Activated CD8-positive, alpha-beta memory T cell treated with anti-CD3 and anti-CD28 coated beads, Interleukin-2, amount 10 ng/mL, durations not matched to agents 7 days and 5 days (primary cell): ENCODE measurements at regions not wholly inside any gene's neighbourhood (a gene's known extent, or its start where the extent isn't known, plus 50 kb on each side); places are given as distances from the start of the nearest gene placed in this dataset.

Experiments used
- ATAC-seq: fragments of 150-1000 bp; cut with Tn5 transposase; one replicate; pipeline ENCODE4 v1.10.0; 2021; ENCODE audit warnings: moderate library complexity
- CTCF ChIA-PET: fragments of 350-600 bp; sonication (Branson Sonifier 250); formaldehyde crosslinking; loops from one replicate; lab custom pipeline; 2021; ENCODE audit warnings: antibody characterized with exemption; lab: Charles Lee
- DNase-seq: peaks from one replicate; pipeline ENCODE4 v3.0.0-alpha.2; 2020
- H3K27ac Mint-ChIP-seq: one replicate; pipeline ENCODE4 v1.8.0; 2021; ENCODE audit warnings: mild to moderate bottlenecking, mixed read lengths
- H3K27me3 Mint-ChIP-seq: one replicate; pipeline ENCODE4 v1.8.0; 2021; ENCODE audit warnings: mixed read lengths
- H3K36me3 Mint-ChIP-seq: one replicate; pipeline ENCODE4 v1.8.0; 2021; ENCODE audit warnings: mild to moderate bottlenecking, mixed read lengths
- H3K4me1 Mint-ChIP-seq: one replicate; pipeline ENCODE4 v1.8.0; 2021; ENCODE audit warnings: mixed read lengths
- H3K4me3 Mint-ChIP-seq: one replicate; pipeline ENCODE4 v1.8.0; 2021; ENCODE audit warnings: mild to moderate bottlenecking, moderate library complexity, mixed read lengths
- H3K9me3 Mint-ChIP-seq: one replicate; pipeline ENCODE4 v1.8.0; 2022; ENCODE audit warnings: low read depth, mixed read lengths

- H3K4me1 Mint-ChIP-seq = no peaks in the 10 kb centered on the region
- H3K9me3 Mint-ChIP-seq = peaks cover 6% of the 10 kb centered on the region
- DNase-seq (no peak), ATAC-seq (no peak)
- H3K27ac Mint-ChIP-seq = no peak overlapping the region
- H3K36me3 Mint-ChIP-seq = no peaks in the 10 kb centered on the region
- no peak overlapping the region for H3K4me3 Mint-ChIP-seq
- H3K27me3 Mint-ChIP-seq = no peaks in the 10 kb centered on the region
- CTCF ChIA-PET = no interaction called here
Measured at GRCh38 chr18:64620971-64621560, 472.2 kb upstream of the LINC00305 start.

DNA sequence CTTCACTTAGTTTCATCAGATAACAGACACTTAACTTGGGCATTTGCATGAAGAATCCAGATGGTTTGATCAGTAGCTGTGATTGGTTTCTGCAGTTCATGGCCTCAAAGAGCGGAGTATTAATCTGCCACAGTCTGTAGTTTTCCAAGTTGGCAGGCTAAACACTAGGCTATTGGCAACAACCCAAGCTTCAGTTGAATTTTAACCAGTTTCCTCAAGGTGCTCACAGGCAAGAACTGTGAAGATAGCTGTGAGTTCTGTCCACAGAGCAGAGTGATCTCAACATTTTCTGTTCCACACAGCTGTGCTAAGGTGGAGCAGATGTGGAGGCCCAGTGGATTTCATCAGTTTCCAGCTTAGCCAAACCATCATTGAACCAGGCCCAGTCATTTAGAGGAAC lies 469.5 kb upstream of the LINC00305 start:
- ATAC-seq (no peak), DNase-seq (no peak)
- H3K27ac Mint-ChIP-seq = no peak overlapping the region
- CTCF ChIA-PET = no interaction called here
- H3K4me3 Mint-ChIP-seq = no peak overlapping the region
- H3K36me3 Mint-ChIP-seq = no peaks in the 10 kb centered on the region
- H3K4me1 Mint-ChIP-seq = no peaks in the 10 kb centered on the region
- H3K27me3 Mint-ChIP-seq = no peaks in the 10 kb centered on the region
- H3K9me3 Mint-ChIP-seq = peaks cover 3% of the 10 kb centered on the region

GRCh38 chr18:64615021-64615420 lies 466.1 kb upstream of the LINC00305 start:
- Mint-ChIP-seq H3K9me3 (peaks cover 3% of the 10 kb centered on the region), H3K27ac (no peak overlapping the region), H3K27me3 (no peaks in the 10 kb centered on the region), H3K4me3 (no peak overlapping the region), H3K36me3 (no peaks in the 10 kb centered on the region), H3K4me1 (no peaks in the 10 kb centered on the region)
- DNase-seq (no peak), ATAC-seq (no peak)
- CTCF ChIA-PET = no interaction called here

DNA sequence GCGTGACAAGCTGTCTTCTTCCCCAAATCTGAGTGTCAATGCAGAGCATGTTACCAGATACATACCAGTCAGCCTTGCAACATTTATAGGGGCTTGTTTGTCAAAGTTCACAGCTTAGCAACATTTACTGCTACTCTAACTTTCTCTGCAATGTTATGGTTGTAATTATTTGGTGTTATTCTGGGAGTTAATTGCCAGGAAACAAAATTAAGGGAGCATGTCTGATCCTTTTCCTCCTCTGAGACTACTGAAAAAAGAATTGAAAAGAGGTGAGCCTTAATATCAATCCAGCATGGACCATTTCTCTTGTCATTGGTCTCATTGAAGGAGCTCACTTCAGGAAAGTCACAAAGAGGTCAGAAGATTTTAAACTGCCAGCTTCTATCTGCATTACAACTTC lies 465.6 kb upstream of the LINC00305 start:
- no peak overlapping the region for H3K27ac Mint-ChIP-seq
- H3K4me1 Mint-ChIP-seq = no peaks in the 10 kb centered on the region
- CTCF ChIA-PET = no interaction called here
- no peaks in the 10 kb centered on the region for H3K36me3 Mint-ChIP-seq
- H3K27me3 Mint-ChIP-seq = no peaks in the 10 kb centered on the region
- DNase-seq (no peak), ATAC-seq (no peak)
- no peak overlapping the region for H3K4me3 Mint-ChIP-seq
- peaks cover 6% of the 10 kb centered on the region for H3K9me3 Mint-ChIP-seq

GRCh38 chr18:64592246-64592645 lies 443.4 kb upstream of the LINC00305 start:
- H3K4me1 Mint-ChIP-seq = no peaks in the 10 kb centered on the region
- H3K9me3 Mint-ChIP-seq = peaks cover 12% of the 10 kb centered on the region
- no peaks in the 10 kb centered on the region for H3K27me3 Mint-ChIP-seq
- no peak overlapping the region for H3K27ac Mint-ChIP-seq
- no peak overlapping the region for H3K4me3 Mint-ChIP-seq
- no peaks in the 10 kb centered on the region for H3K36me3 Mint-ChIP-seq
- CTCF ChIA-PET = no interaction called here
- DNase-seq = no peak
- no peak for ATAC-seq

GRCh38 chr18:64589000-64589399 lies 440.1 kb upstream of the LINC00305 start:
- ATAC-seq = no peak
- no peak overlapping the region for H3K4me3 Mint-ChIP-seq
- H3K27ac Mint-ChIP-seq = no peak overlapping the region
- H3K4me1 Mint-ChIP-seq = no peaks in the 10 kb centered on the region
- CTCF ChIA-PET = no interaction called here
- no peaks in the 10 kb centered on the region for H3K27me3 Mint-ChIP-seq
- H3K36me3 Mint-ChIP-seq = no peaks in the 10 kb centered on the region
- peaks cover 12% of the 10 kb centered on the region for H3K9me3 Mint-ChIP-seq
- DNase-seq = no peak

- no peak for ATAC-seq
- peaks cover 15% of the 10 kb centered on the region for H3K9me3 Mint-ChIP-seq
Measured at GRCh38 chr18:64566456-64566855, 417.6 kb upstream of the LINC00305 start.

GRCh38 chr18:64562651-64563050 lies 413.8 kb upstream of the LINC00305 start:
- Mint-ChIP-seq H3K9me3 (peaks cover 9% of the 10 kb centered on the region), H3K27me3 (no peaks in the 10 kb centered on the region), H3K4me3 (no peak overlapping the region), H3K27ac (no peak overlapping the region), H3K4me1 (no peaks in the 10 kb centered on the region), H3K36me3 (no peaks in the 10 kb centered on the region)
- ATAC-seq (no peak), DNase-seq (no peak)
- CTCF ChIA-PET = no interaction called here

More at GRCh38 chr18:64566456-64566855, 417.6 kb upstream of the LINC00305 start:
- DNase-seq = no peak
- Mint-ChIP-seq H3K27ac (no peak overlapping the region), H3K36me3 (no peaks in the 10 kb centered on the region), H3K4me3 (no peak overlapping the region), H3K4me1 (no peaks in the 10 kb centered on the region), H3K27me3 (no peaks in the 10 kb centered on the region)
- CTCF ChIA-PET = no interaction called here

- Mint-ChIP-seq H3K4me1 (no peaks in the 10 kb centered on the region), H3K9me3 (no peaks in the 10 kb centered on the region), H3K27me3 (no peaks in the 10 kb centered on the region), H3K36me3 (no peaks in the 10 kb centered on the region), H3K4me3 (no peak overlapping the region), H3K27ac (no peak overlapping the region)
- DNase-seq (no peak), ATAC-seq (no peak)
- CTCF ChIA-PET = no interaction called here
Measured at GRCh38 chr18:64546451-64546850, 397.6 kb upstream of the LINC00305 start.

GRCh38 chr18:64539847-64540246 lies 391.0 kb upstream of the LINC00305 start:
- DNase-seq (no peak), ATAC-seq (no peak)
- no peaks in the 10 kb centered on the region for H3K27me3 Mint-ChIP-seq
- H3K4me3 Mint-ChIP-seq = no peak overlapping the region
- no peaks in the 10 kb centered on the region for H3K36me3 Mint-ChIP-seq
- H3K4me1 Mint-ChIP-seq = no peaks in the 10 kb centered on the region
- no peak overlapping the region for H3K27ac Mint-ChIP-seq
- peaks cover 8% of the 10 kb centered on the region for H3K9me3 Mint-ChIP-seq
- CTCF ChIA-PET = no interaction called here

DNA sequence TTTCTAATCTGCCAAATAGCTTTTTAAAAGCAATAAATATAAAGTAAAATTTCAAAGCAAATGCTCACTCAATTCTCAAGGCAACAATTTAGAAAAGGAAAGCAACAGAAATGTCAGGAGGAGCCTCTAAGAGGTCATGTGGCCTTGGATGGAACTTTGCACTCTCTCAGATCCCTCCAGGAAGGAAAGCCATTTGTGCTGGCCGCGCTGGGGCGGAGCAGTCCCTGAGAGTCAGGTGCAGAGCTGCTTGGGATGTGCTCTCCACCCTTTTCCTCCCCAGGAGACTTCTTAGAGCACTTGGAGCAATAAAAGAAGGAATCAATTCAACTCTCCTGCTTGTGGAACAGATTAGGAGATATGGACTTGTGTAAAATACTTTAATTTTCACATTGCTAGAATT lies 379.8 kb upstream of the LINC00305 start:
- Mint-ChIP-seq H3K4me1 (no peaks in the 10 kb centered on the region), H3K9me3 (peaks cover 10% of the 10 kb centered on the region), H3K36me3 (no peaks in the 10 kb centered on the region), H3K27me3 (no peaks in the 10 kb centered on the region), H3K4me3 (no peak overlapping the region), H3K27ac (no peak overlapping the region)
- CTCF ChIA-PET = no interaction called here
- ATAC-seq (no peak), DNase-seq (no peak)

GRCh38 chr18:64519201-64519600 lies 370.3 kb upstream of the LINC00305 start:
- no peaks in the 10 kb centered on the region for H3K4me1 Mint-ChIP-seq
- peaks cover 10% of the 10 kb centered on the region for H3K9me3 Mint-ChIP-seq
- DNase-seq (no peak), ATAC-seq (no peak)
- no peaks in the 10 kb centered on the region for H3K27me3 Mint-ChIP-seq
- no peak overlapping the region for H3K4me3 Mint-ChIP-seq
- no peak overlapping the region for H3K27ac Mint-ChIP-seq
- CTCF ChIA-PET = no interaction called here
- H3K36me3 Mint-ChIP-seq = no peaks in the 10 kb centered on the region

GRCh38 chr18:64518191-64518590 lies 369.3 kb upstream of the LINC00305 start:
- Mint-ChIP-seq H3K36me3 (no peaks in the 10 kb centered on the region), H3K9me3 (peaks cover 8% of the 10 kb centered on the region), H3K4me3 (no peak overlapping the region), H3K27ac (no peak overlapping the region), H3K27me3 (no peaks in the 10 kb centered on the region), H3K4me1 (no peaks in the 10 kb centered on the region)
- no peak for DNase-seq
- CTCF ChIA-PET = no interaction called here
- no peak for ATAC-seq

GRCh38 chr18:64513401-64513800 lies 364.5 kb upstream of the LINC00305 start:
- H3K4me3 Mint-ChIP-seq = no peak overlapping the region
- CTCF ChIA-PET = no interaction called here
- DNase-seq (no peak), ATAC-seq (no peak)
- H3K27me3 Mint-ChIP-seq = no peaks in the 10 kb centered on the region
- H3K27ac Mint-ChIP-seq = no peak overlapping the region
- peaks cover 2% of the 10 kb centered on the region for H3K9me3 Mint-ChIP-seq
- no peaks in the 10 kb centered on the region for H3K4me1 Mint-ChIP-seq
- H3K36me3 Mint-ChIP-seq = no peaks in the 10 kb centered on the region

DNA sequence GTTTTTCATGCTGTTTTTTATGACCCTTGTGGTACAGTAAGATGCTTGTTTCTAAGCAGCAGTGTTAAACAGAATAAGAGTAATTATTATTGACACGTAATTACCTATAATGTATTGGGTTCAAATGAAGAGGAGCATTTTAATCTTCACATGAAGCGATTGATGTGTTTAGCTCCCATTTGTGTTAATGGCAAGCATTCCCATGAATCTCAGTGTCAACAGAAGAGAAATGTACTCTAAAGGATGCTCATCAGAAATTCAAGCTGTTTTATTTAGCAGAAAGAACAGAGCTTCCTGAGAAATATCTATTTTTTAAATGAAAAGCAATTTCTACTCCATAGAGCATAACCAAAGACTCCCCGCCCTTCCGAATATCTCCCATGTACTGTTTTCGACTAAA lies 341.3 kb upstream of the LINC00305 start:
- DNase-seq (no peak), ATAC-seq (no peak)
- no peaks in the 10 kb centered on the region for H3K4me1 Mint-ChIP-seq
- CTCF ChIA-PET = no interaction called here
- H3K4me3 Mint-ChIP-seq = no peak overlapping the region
- no peak overlapping the region for H3K27ac Mint-ChIP-seq
- no peaks in the 10 kb centered on the region for H3K27me3 Mint-ChIP-seq
- H3K9me3 Mint-ChIP-seq = peaks cover 6% of the 10 kb centered on the region
- no peaks in the 10 kb centered on the region for H3K36me3 Mint-ChIP-seq
